ENCODE measurements at regions not wholly inside any gene's neighbourhood (a gene's known extent, or its start where the extent isn't known, plus 50 kb on each side); places are given as distances from the start of the nearest gene placed in this dataset.

- TF ChIP-seq CTCF (IDR thresholded peaks at IDR 0.05) (no peak), ZFX (IDR thresholded peaks at IDR 0.05; ENCODE audit: borderline replicate concordance) (no peak)
Observed at GRCh38 chr12:124393831-124394230, 98.9 kb downstream of the RFLNA start.
